ENCODE measurements at regions not wholly inside any gene's neighbourhood (a gene's known extent, or its start where the extent isn't known, plus 50 kb on each side); places are given as distances from the start of the nearest gene placed in this dataset.

DNA sequence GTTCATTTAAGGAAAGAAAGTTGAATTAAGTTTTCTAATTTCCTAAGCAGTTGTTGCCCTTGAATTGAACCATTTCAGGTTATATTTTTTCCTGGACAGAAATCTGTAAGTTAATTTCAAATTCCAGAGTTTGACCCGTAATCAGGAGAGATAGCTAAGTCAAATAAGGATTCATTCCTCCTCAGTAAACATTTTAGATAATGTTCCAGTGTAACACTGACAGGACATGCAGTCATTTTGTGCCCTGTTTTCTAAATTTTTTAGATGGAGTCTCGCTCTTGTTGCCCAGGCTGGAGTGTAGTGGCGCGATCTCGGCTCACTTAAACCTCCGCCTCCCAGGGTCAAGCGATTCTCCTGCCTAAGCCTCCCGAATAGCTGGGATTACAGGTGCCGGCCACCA is 371.7 kb downstream of the DIPK2A start:
- no peak overlapping the region for H3K4me3 ChIP-seq (ENCODE audit: low read length)
- H3K79me2 ChIP-seq (replicated peaks; ENCODE audit: insufficient read depth, low read length), result no peaks in the 10 kb centered on the region
- no peaks in the 10 kb centered on the region for H4K20me1 ChIP-seq (ENCODE audit: insufficient read depth)
- no peak overlapping the region for H3K9ac ChIP-seq (ENCODE audit: low read length)
- H3K27ac ChIP-seq (ENCODE audit: low read length), result no peak overlapping the region
- H3K36me3 ChIP-seq (ENCODE audit: insufficient read depth, low read length), result no peaks in the 10 kb centered on the region
- H2AFZ ChIP-seq (ENCODE audit: low read depth, low read length), result no peak overlapping the region
- H3K4me2 ChIP-seq (ENCODE audit: low read length), result no peak overlapping the region
- no peak for TF ChIP-seq EP300 (conservative IDR thresholded peaks at IDR 0.05; ENCODE audit: poor library complexity, severe bottlenecking)
- TF ChIP-seq RAD21 (conservative IDR thresholded peaks at IDR 0.05), result no peak
- TF ChIP-seq SMC3 (conservative IDR thresholded peaks at IDR 0.05; ENCODE audit: poor library complexity), result no peak
- H3F3A ChIP-seq (ENCODE audit: insufficient read depth, low read length, poor library complexity, severe bottlenecking), result no peaks in the 10 kb centered on the region
- no peaks in the 10 kb centered on the region for H3K9me3 ChIP-seq (ENCODE audit: low read length)
- no peaks in the 10 kb centered on the region for H3K27me3 ChIP-seq (ENCODE audit: insufficient read depth, low read depth, low read length)
- no peaks in the 10 kb centered on the region for H3K9me2 ChIP-seq (ENCODE audit: insufficient read depth, low read length)

- no peaks in the 10 kb centered on the region for H4K20me1 ChIP-seq (ENCODE audit: insufficient read depth)
- no peak for TF ChIP-seq TAF1 (IDR thresholded peaks at IDR 0.05; ENCODE audit: low read depth)
- TF ChIP-seq, protein P1, sequence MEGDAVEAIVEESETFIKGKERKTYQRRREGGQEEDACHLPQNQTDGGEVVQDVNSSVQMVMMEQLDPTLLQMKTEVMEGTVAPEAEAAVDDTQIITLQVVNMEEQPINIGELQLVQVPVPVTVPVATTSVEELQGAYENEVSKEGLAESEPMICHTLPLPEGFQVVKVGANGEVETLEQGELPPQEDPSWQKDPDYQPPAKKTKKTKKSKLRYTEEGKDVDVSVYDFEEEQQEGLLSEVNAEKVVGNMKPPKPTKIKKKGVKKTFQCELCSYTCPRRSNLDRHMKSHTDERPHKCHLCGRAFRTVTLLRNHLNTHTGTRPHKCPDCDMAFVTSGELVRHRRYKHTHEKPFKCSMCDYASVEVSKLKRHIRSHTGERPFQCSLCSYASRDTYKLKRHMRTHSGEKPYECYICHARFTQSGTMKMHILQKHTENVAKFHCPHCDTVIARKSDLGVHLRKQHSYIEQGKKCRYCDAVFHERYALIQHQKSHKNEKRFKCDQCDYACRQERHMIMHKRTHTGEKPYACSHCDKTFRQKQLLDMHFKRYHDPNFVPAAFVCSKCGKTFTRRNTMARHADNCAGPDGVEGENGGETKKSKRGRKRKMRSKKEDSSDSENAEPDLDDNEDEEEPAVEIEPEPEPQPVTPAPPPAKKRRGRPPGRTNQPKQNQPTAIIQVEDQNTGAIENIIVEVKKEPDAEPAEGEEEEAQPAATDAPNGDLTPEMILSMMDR (IDR thresholded peaks at IDR 0.05; ENCODE audit: poor library complexity, severe bottlenecking), result no peak
- TF ChIP-seq EP300 (conservative IDR thresholded peaks at IDR 0.05; ENCODE audit: poor library complexity, severe bottlenecking), result no peak
- TF ChIP-seq EZH2 (IDR thresholded peaks at IDR 0.05; ENCODE audit: borderline replicate concordance, insufficient read depth, low read length, poor library complexity, severe bottlenecking), result no peak
- no peak for TF ChIP-seq MXI1 (conservative IDR thresholded peaks at IDR 0.05; ENCODE audit: poor library complexity, severe bottlenecking)
- no peak for TF ChIP-seq SMC3 (conservative IDR thresholded peaks at IDR 0.05; ENCODE audit: poor library complexity)
- no peak for TF ChIP-seq POLR2AphosphoS5 (IDR thresholded peaks at IDR 0.05)
- TF ChIP-seq, protein P2, sequence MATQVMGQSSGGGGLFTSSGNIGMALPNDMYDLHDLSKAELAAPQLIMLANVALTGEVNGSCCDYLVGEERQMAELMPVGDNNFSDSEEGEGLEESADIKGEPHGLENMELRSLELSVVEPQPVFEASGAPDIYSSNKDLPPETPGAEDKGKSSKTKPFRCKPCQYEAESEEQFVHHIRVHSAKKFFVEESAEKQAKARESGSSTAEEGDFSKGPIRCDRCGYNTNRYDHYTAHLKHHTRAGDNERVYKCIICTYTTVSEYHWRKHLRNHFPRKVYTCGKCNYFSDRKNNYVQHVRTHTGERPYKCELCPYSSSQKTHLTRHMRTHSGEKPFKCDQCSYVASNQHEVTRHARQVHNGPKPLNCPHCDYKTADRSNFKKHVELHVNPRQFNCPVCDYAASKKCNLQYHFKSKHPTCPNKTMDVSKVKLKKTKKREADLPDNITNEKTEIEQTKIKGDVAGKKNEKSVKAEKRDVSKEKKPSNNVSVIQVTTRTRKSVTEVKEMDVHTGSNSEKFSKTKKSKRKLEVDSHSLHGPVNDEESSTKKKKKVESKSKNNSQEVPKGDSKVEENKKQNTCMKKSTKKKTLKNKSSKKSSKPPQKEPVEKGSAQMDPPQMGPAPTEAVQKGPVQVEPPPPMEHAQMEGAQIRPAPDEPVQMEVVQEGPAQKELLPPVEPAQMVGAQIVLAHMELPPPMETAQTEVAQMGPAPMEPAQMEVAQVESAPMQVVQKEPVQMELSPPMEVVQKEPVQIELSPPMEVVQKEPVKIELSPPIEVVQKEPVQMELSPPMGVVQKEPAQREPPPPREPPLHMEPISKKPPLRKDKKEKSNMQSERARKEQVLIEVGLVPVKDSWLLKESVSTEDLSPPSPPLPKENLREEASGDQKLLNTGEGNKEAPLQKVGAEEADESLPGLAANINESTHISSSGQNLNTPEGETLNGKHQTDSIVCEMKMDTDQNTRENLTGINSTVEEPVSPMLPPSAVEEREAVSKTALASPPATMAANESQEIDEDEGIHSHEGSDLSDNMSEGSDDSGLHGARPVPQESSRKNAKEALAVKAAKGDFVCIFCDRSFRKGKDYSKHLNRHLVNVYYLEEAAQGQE (IDR thresholded peaks at IDR 0.05; ENCODE audit: borderline replicate concordance), result no peak
- H2AFZ ChIP-seq (ENCODE audit: low read depth, low read length), result no peak overlapping the region
- H3F3A ChIP-seq (ENCODE audit: insufficient read depth, low read length, poor library complexity, severe bottlenecking), result no peaks in the 10 kb centered on the region
- no peak overlapping the region for H3K4me2 ChIP-seq (ENCODE audit: low read length)
- no peaks in the 10 kb centered on the region for H3K9me2 ChIP-seq (ENCODE audit: insufficient read depth, low read length)
- H3K27ac ChIP-seq (ENCODE audit: low read length), result no peak overlapping the region
- no peaks in the 10 kb centered on the region for H3K9me3 ChIP-seq (ENCODE audit: low read length)
- H3K9ac ChIP-seq (ENCODE audit: low read length), result no peak overlapping the region
- H3K36me3 ChIP-seq (ENCODE audit: insufficient read depth, low read length), result no peaks in the 10 kb centered on the region
- H3K27me3 ChIP-seq (ENCODE audit: insufficient read depth, low read depth, low read length), result no peaks in the 10 kb centered on the region
- no peaks in the 10 kb centered on the region for H3K79me2 ChIP-seq (replicated peaks; ENCODE audit: insufficient read depth, low read length)
- no peak overlapping the region for H3K4me3 ChIP-seq (ENCODE audit: low read length)
Observed at GRCh38 chr3:144343777-144344176, 372.2 kb downstream of the DIPK2A start.
